D721Med (cell line): ENCODE measurements at regions not wholly inside any gene's neighbourhood (a gene's known extent, or its start where the extent isn't known, plus 50 kb on each side); places are given as distances from the start of the nearest gene placed in this dataset.

Experiments used
- DNase-seq: peaks from one replicate; pipeline ENCODE4 v3.0.0; 2011; ENCODE audit warnings: low spot score; ENCODE audit not compliant: insufficient read length
- FAIRE-seq: peaks from 2 replicates; lab custom pipeline; 2011; peaks lifted over from hg19 to GRCh38; lab: Jason Lieb, UNC
- TF ChIP-seq, protein P1 (sequence below): IDR thresholded peaks from 2 replicates; pipeline ENCODE4 v1.5.1; 2012; ENCODE audit warnings: mild to moderate bottlenecking, control low read depth; ENCODE audit not compliant: insufficient read depth; ENCODE audit errors: missing control alignments

DNA sequence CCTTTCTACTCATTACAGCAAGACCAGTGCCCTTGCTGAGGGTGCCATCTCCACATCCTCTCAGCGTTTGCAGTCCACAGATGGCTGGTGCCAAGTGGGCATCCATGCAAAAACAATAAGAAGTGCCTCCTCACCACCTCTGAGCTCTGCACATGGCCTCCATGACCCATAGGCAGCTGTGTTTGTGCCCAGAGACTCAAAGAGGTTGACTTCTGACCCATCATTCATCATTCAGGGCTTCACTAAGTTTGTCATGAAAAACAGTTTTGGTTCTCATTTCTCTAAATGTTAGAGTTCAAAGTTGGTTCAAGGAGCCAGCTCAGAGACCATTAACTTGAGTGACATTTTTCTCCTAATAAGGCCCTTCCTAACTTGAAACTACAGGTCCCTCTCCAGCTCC lies 512.6 kb upstream of the MAP3K7 start:
- TF ChIP-seq, protein P1, sequence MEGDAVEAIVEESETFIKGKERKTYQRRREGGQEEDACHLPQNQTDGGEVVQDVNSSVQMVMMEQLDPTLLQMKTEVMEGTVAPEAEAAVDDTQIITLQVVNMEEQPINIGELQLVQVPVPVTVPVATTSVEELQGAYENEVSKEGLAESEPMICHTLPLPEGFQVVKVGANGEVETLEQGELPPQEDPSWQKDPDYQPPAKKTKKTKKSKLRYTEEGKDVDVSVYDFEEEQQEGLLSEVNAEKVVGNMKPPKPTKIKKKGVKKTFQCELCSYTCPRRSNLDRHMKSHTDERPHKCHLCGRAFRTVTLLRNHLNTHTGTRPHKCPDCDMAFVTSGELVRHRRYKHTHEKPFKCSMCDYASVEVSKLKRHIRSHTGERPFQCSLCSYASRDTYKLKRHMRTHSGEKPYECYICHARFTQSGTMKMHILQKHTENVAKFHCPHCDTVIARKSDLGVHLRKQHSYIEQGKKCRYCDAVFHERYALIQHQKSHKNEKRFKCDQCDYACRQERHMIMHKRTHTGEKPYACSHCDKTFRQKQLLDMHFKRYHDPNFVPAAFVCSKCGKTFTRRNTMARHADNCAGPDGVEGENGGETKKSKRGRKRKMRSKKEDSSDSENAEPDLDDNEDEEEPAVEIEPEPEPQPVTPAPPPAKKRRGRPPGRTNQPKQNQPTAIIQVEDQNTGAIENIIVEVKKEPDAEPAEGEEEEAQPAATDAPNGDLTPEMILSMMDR = no peak
- DNase-seq (no peak), FAIRE-seq (no peak)

DNA sequence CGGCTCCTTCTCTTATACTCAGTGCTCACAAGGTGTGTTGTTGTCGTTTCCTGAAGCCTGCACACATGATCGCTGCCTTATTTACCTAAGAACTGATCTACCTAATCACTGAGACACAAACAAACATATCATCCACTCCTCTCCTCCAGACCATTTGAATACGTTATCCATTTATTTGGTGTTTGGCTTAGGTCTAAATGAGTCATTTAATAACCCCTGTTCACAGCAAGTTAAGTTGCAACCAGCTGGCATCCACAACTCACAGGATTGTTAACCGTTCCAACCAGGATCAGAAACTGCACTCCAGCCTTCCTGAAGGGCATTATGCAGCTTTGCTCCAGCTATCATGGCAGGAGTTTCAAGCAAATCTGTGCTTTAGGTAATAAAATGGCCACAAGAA lies 511.1 kb upstream of the MAP3K7 start:
- FAIRE-seq = no peak
- TF ChIP-seq, protein P1 = no peak
- no peak for DNase-seq

DNA sequence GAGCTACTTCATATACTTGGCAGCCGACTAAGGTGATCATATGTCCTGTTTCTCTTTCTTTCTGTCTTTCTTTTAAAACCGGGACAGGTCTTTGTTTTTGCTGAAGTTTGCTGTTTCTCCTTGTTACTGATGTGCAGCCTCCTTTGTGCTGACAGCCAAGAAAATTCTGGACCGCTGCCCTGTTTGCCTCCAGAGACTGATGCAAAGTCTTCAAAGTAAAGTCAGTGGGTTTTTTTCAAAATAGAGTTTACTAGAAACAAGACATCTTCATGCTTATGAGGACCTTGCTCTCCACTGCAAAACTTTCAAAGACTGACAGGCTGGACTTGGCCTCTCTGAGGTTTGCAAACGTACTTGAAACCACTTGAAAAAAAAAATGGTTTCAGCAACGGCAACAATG lies 510.5 kb upstream of the MAP3K7 start:
- TF ChIP-seq, protein P1 = no peak
- DNase-seq = no peak

DNA sequence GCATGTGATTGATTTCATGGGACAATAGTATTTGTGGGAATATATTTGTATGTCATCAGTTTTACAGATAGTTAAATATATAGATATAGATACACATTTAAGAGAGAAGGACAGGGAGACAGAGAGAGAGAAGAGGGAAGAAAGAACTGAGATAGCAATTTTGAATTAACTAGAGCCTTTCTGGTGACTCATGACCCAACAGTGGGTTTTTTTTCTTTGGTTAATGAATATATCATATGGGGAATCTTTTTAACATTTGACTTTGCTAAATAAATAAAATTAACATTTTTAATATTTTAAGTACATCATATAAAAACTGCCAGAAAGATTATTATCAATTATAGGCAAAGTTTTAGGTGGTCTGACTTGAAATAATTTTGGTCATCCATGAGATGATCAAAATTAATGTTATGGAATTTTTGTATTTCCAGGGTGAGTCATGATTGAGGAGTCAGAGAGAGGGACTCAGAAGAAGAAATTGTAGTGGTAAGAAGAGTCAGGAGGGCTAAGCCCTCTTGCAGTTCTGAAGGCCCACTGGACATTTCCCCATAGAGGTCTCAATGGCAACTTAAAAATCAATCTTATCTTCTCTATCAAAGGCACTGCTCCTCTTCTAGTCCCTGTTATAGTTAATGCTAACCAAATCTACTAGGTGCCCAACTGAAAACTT lies 508.1 kb upstream of the MAP3K7 start:
- FAIRE-seq = no peak
- TF ChIP-seq, protein P1 = no peak
- DNase-seq = no peak

More for the DNA sequence above, 510.5 kb upstream of the MAP3K7 start:
- FAIRE-seq = no peak

DNA sequence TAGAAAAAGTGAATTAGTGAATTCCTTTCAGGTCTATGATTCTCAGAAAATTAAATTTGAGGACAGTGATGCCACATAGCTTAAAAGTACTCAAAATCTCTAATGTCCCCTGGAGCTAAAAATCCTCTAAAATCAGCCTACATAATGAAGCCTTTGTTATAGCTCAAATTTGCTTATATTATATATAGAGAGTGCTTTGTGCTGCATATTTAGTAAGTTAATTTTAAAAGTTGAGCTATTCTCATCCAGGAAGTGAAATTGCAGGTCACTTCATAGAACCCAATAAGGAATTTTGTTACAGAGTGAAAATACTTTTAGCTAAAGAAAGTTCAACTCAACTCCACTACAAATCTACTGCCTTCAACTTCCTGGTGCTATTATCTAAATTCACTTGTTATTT lies 507.5 kb upstream of the MAP3K7 start:
- TF ChIP-seq, protein P1 = no peak
- DNase-seq (no peak), FAIRE-seq (no peak)

DNA sequence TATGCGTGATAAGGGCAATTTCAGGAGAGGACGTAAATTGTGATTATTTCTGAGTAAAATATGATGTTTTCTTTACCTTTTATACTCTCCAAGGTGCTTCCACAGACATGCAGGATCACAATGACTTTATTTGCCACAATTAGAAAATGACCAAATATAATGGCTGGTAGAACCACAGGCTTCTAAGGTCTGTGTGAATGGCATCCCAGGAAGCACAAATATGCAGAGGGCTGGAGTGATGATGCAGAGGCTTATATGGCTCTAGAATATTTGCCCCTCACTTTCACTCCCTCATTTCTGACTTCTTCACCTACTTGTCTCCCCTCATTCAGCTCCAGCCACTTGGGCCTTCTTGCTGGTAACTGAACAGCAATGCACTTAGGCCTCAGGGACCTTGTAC lies 502.1 kb upstream of the MAP3K7 start:
- TF ChIP-seq, protein P1 = no peak
- FAIRE-seq (no peak), DNase-seq (no peak)

DNA sequence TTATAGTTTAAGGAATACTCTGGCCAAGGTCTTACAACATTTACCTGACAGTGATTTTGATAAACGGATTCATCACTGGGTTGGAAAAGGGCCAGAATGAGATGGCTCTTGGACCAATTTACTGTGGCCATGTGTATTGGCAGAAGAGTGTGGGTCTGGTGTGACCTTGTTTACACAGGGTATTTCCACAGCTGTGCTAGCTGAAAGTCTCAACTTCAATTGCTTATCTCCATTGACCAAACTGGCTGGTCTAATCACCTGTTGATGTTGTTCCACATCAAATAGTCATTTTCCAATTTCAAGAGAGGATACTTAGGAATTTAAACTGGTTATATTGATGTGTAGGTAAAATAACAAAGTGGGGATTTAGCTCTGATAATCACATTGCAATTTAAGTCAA lies 501.6 kb upstream of the MAP3K7 start:
- TF ChIP-seq, protein P1 = no peak
- DNase-seq = no peak
- FAIRE-seq = no peak
